H9 (cell line): ENCODE measurements at regions not wholly inside any gene's neighbourhood (a gene's known extent, or its start where the extent isn't known, plus 50 kb on each side); places are given as distances from the start of the nearest gene placed in this dataset.

Source experiments
- DNase-seq: peaks from one replicate; pipeline ENCODE4 v3.0.0-alpha.2; 2017
- H2AFZ ChIP-seq: one replicate; pipeline ENCODE4 v1.6.1; 2013; ENCODE audit warnings: mild to moderate bottlenecking, low read length, control low read depth, moderate library complexity
- H2AK5ac ChIP-seq: 2 replicates; pipeline ENCODE4 v1.6.1; 2013; ENCODE audit warnings: low read length, control low read depth, mixed read lengths; ENCODE audit not compliant: insufficient read length
- H2BK120ac ChIP-seq: one replicate; pipeline ENCODE4 v1.6.1; 2013; ENCODE audit warnings: low read depth, mild to moderate bottlenecking, low read length, control low read depth, inconsistent platforms; ENCODE audit not compliant: poor library complexity, severe bottlenecking
- H2BK12ac ChIP-seq: 2 replicates; pipeline ENCODE4 v1.6.1; 2013; ENCODE audit warnings: low read length, control low read depth, mixed read lengths, low read depth; ENCODE audit not compliant: insufficient read length
- H2BK15ac ChIP-seq: 2 replicates; pipeline ENCODE4 v1.6.1; 2013; ENCODE audit warnings: low read depth, low read length, control low read depth
- H2BK20ac ChIP-seq: one replicate; pipeline ENCODE4 v1.6.1; 2013; ENCODE audit warnings: low read depth, mild to moderate bottlenecking, low read length, control low read depth, inconsistent platforms; ENCODE audit not compliant: poor library complexity, severe bottlenecking
- H2BK5ac ChIP-seq: 2 replicates; pipeline ENCODE4 v1.6.1; 2013; ENCODE audit warnings: low read length, control low read depth, mixed read lengths; ENCODE audit not compliant: insufficient read length
- H3K14ac ChIP-seq: 2 replicates; pipeline ENCODE4 v1.6.1; 2013; ENCODE audit warnings: low read length, control low read depth; ENCODE audit not compliant: insufficient read depth
- H3K18ac ChIP-seq: 2 replicates; pipeline ENCODE4 v1.6.1; 2013; ENCODE audit warnings: low read depth, mild to moderate bottlenecking, mixed read lengths, low read length, control low read depth; ENCODE audit not compliant: insufficient read length
- H3K23ac ChIP-seq: 2 replicates; pipeline ENCODE4 v1.6.1; 2013; ENCODE audit warnings: low read length, control low read depth, mixed read lengths, low read depth; ENCODE audit not compliant: insufficient read length
- H3K23me2 ChIP-seq: 2 replicates; pipeline ENCODE4 v1.6.1; 2013; ENCODE audit warnings: low read depth, mild to moderate bottlenecking, mixed read lengths, low read length, control low read depth; ENCODE audit not compliant: insufficient read length, poor library complexity, severe bottlenecking
- H3K27ac ChIP-seq: 2 replicates; pipeline ENCODE4 v1.5.1; 2013; ENCODE audit warnings: low read length, control low read depth, mixed read lengths, low read depth; ENCODE audit not compliant: insufficient read length
- H3K27me3 ChIP-seq: 2 replicates; pipeline ENCODE4 v1.6.1; 2013; ENCODE audit warnings: low read length, control low read depth, inconsistent platforms; ENCODE audit not compliant: insufficient read depth
- H3K4ac ChIP-seq: 2 replicates; pipeline ENCODE4 v1.6.1; 2013; ENCODE audit warnings: low read depth, mild to moderate bottlenecking, control low read depth, inconsistent platforms, low read length, moderate library complexity
- H3K4me1 ChIP-seq: 2 replicates; pipeline ENCODE4 v1.6.1; 2013; ENCODE audit warnings: low read length, control low read depth, inconsistent platforms; ENCODE audit not compliant: insufficient read depth
- H3K4me2 ChIP-seq: 2 replicates; pipeline ENCODE4 v1.6.1; 2013; ENCODE audit warnings: low read length, control low read depth, mixed read lengths; ENCODE audit not compliant: insufficient read length, insufficient read depth
- H3K56ac ChIP-seq: 2 replicates; pipeline ENCODE4 v1.6.1; 2013; ENCODE audit warnings: low read depth, mild to moderate bottlenecking, mixed read lengths, low read length, control low read depth; ENCODE audit not compliant: insufficient read length
- H3K79me1 ChIP-seq: 2 replicates; pipeline ENCODE4 v1.6.1; 2013; ENCODE audit warnings: low read depth, mild to moderate bottlenecking, moderate library complexity, low read length, control low read depth, inconsistent platforms; ENCODE audit not compliant: insufficient read depth, poor library complexity, severe bottlenecking
- H3K79me2 ChIP-seq: 2 replicates; pipeline ENCODE4 v1.6.1; 2013; ENCODE audit warnings: low read length, control low read depth, inconsistent platforms; ENCODE audit not compliant: insufficient read depth
- H3K9ac ChIP-seq: 2 replicates; pipeline ENCODE4 v1.6.1; 2013; ENCODE audit warnings: low read length, control low read depth, mixed read lengths; ENCODE audit not compliant: insufficient read length; ENCODE audit errors: extremely low read depth
- H3K9me3 ChIP-seq: one replicate; pipeline ENCODE4 v1.6.1; 2013; ENCODE audit warnings: low read depth, low read length, inconsistent platforms; ENCODE audit not compliant: control insufficient read depth
- H3T11ph ChIP-seq: one replicate; pipeline ENCODE4 v1.6.1; 2013; ENCODE audit warnings: mild to moderate bottlenecking, low read length, control low read depth, inconsistent platforms
- H4K20me1 ChIP-seq: one replicate; pipeline ENCODE4 v1.6.1; 2013; ENCODE audit not compliant: control insufficient read depth, insufficient read length, insufficient read depth
- H4K5ac ChIP-seq: 2 replicates; pipeline ENCODE4 v1.6.1; 2013; ENCODE audit warnings: low read depth, mild to moderate bottlenecking, mixed read lengths, low read length, control low read depth; ENCODE audit not compliant: insufficient read length
- H4K8ac ChIP-seq: replicated peaks from 2 replicates; pipeline ENCODE4 v1.6.1; 2013; ENCODE audit warnings: low read length, control low read depth, mixed read lengths, low read depth; ENCODE audit not compliant: insufficient read length
- H4K91ac ChIP-seq: 2 replicates; pipeline ENCODE4 v1.6.1; 2013; ENCODE audit warnings: low read depth, mild to moderate bottlenecking, moderate library complexity, mixed read lengths, low read length, control low read depth; ENCODE audit not compliant: insufficient read length
- H3K27ac Mint-ChIP-seq, 3 experiments: 2 replicates in 2 of 3; 3 replicates in 1 of 3; pipeline ENCODE4 v1.8.0; 2020 to 2021; ENCODE audit warnings: mixed read lengths in 3 of 3, mild to moderate bottlenecking in 1 of 3, moderate library complexity in 1 of 3
- H3K27me3 Mint-ChIP-seq: 2 replicates; pipeline ENCODE4 v1.8.0; 2021; ENCODE audit warnings: low read depth, mild to moderate bottlenecking, moderate library complexity, mixed read lengths
- H3K36me3 Mint-ChIP-seq, 3 experiments: 2 replicates in 2 of 3; 3 replicates in 1 of 3; pipeline ENCODE4 v1.8.0; 2020 to 2021; ENCODE audit warnings: low read depth in 3 of 3, mixed read lengths in 3 of 3; ENCODE audit not compliant: insufficient read depth in 1 of 3
- H3K4me1 Mint-ChIP-seq, 2 experiments: 2 replicates each; pipeline ENCODE4 v1.8.0; 2020; ENCODE audit warnings: mixed read lengths in 2 of 2
- H3K4me3 Mint-ChIP-seq, 2 experiments: 2 replicates in 1 of 2; 3 replicates in 1 of 2; pipeline ENCODE4 v1.8.0; 2020 to 2021; ENCODE audit warnings: mild to moderate bottlenecking in 2 of 2, mixed read lengths in 2 of 2, moderate library complexity in 1 of 2
- H3K9me3 Mint-ChIP-seq, 2 experiments: 2 replicates in 1 of 2; 3 replicates in 1 of 2; pipeline ENCODE4 v1.8.0; 2020; ENCODE audit warnings: mild to moderate bottlenecking in 2 of 2, mixed read lengths in 2 of 2, moderate library complexity in 1 of 2
- CTCF ChIP-seq: fragments of 200-600 bp; sonication (generic); conservative IDR thresholded peaks from 3 replicates; pipeline ENCODE4 v1.8.0; 2021; ENCODE audit warnings: antibody characterized with exemption, mild to moderate bottlenecking
- WGBS: extraction: QIAGEN DNeasy Blood & Tissue Kit; methylation state at CpG from one replicate; pipeline ENCODE4 v1.1.7; 2013; ENCODE audit warnings: missing lambda C conversion rate, low lambda C conversion rate, mixed read lengths; ENCODE audit not compliant: insufficient read length; ENCODE audit errors: extremely low coverage; 5-methylcytosine and 5-hydroxymethylcytosine counted together

- H2BK15ac ChIP-seq: no peak overlapping the region
- H4K20me1 ChIP-seq: no peaks in the 10 kb centered on the region
- peaks cover 26 to 27% of the 10 kb centered on the region in 2 experiments for H3K4me1 Mint-ChIP-seq
- H3K4me2 ChIP-seq: no peak overlapping the region
- no peak overlapping the region for H3K23ac ChIP-seq
- TF ChIP-seq CTCF: no peak
- no peaks in the 10 kb centered on the region for H3K79me2 ChIP-seq
- no CpG with 5 or more reads among the region's 5 CpGs for WGBS
- H4K8ac ChIP-seq: no peak overlapping the region
- no peaks in the 10 kb centered on the region for H3K23me2 ChIP-seq
- no peaks in the 10 kb centered on the region; the same call in 1 of the 2 replicates for H3K27me3 ChIP-seq
- no peak overlapping the region for H2BK5ac ChIP-seq
- H3K79me1 ChIP-seq: no peaks in the 10 kb centered on the region
- no peak overlapping the region for H3K9ac ChIP-seq
- H3K9me3 ChIP-seq: peaks cover 11% of the 10 kb centered on the region
- H3K27me3 Mint-ChIP-seq: peaks cover 3% of the 10 kb centered on the region
- H3K14ac ChIP-seq: no peak overlapping the region
- peaks cover 6% of the 10 kb centered on the region; the same call in 1 of the 2 replicates for H3K4me1 ChIP-seq
- no peak overlapping the region for H2BK120ac ChIP-seq
- no peak overlapping the region for H4K91ac ChIP-seq
- no peak overlapping the region for H4K5ac ChIP-seq
- peaks cover 5 to 22% (median 11%) of the 10 kb centered on the region in 3 experiments for H3K36me3 Mint-ChIP-seq
- no peak overlapping the region for H3K4me3 Mint-ChIP-seq
- no peak overlapping the region for H2BK20ac ChIP-seq
- H3K27ac ChIP-seq: no peak overlapping the region
- no peak overlapping the region for H2AK5ac ChIP-seq
- H3T11ph ChIP-seq: no peak overlapping the region
- no peak overlapping the region for H2BK12ac ChIP-seq
- H3K18ac ChIP-seq: no peak overlapping the region
- peaks cover 59 to 68% of the 10 kb centered on the region in 2 experiments for H3K9me3 Mint-ChIP-seq
- no peak for DNase-seq
- no peak overlapping the region for H3K27ac Mint-ChIP-seq
- no peak overlapping the region for H3K56ac ChIP-seq
- H3K4ac ChIP-seq: no peak overlapping the region
- H2AFZ ChIP-seq: no peak overlapping the region
Measured at GRCh38 chrX:13168269-13168668, 123.8 kb upstream of the FAM9C start.
